Erythroblast (primary cell): ENCODE measurements at regions not wholly inside any gene's neighbourhood (a gene's known extent, or its start where the extent isn't known, plus 50 kb on each side); places are given as distances from the start of the nearest gene placed in this dataset.
"Not testable (repeated sequence)": the region's sequence is repeated elsewhere in the genome, so short reads cannot be mapped to it uniquely, and the experiment has no call there.

Experiments
- DNase-seq, 2 experiments: peaks; one replicate each; lab custom pipeline; 2025; lab: John Stamatoyannopoulos, UW
- GATA1 ChIP-seq: IDR thresholded peaks from 2 replicates; pipeline ENCODE4 v1.6.1; 2011; ENCODE audit warnings: low read depth, mild to moderate bottlenecking, control low read depth, low read length, moderate library complexity
- POLR2A ChIP-seq: IDR thresholded peaks from 2 replicates; pipeline ENCODE4 v1.6.1; 2011; ENCODE audit warnings: mild to moderate bottlenecking, low read length

GRCh38 chr10:65769828-65770227, 1156.0 kb upstream of the LRRTM3 start:
- TF ChIP-seq GATA1 = no peak
- TF ChIP-seq POLR2A = no peak
- DNase-seq = no peak

- TF ChIP-seq POLR2A (no peak), GATA1 (no peak)
- DNase-seq = no peak
Observed at GRCh38 chr10:65778753-65779152, 1147.1 kb upstream of the LRRTM3 start.

GRCh38 chr10:65779985-65780384, 1145.9 kb upstream of the LRRTM3 start:
- TF ChIP-seq GATA1 = no peak
- no peak for TF ChIP-seq POLR2A
- DNase-seq = no peak

- no peak for TF ChIP-seq POLR2A
- TF ChIP-seq GATA1 = no peak
- no peak for DNase-seq
Observed at GRCh38 chr10:65786279-65786678, 1139.6 kb upstream of the LRRTM3 start.

GRCh38 chr10:65787571-65787970, 1138.3 kb upstream of the LRRTM3 start:
- no peak for TF ChIP-seq GATA1
- TF ChIP-seq POLR2A = no peak
- DNase-seq = no peak

- no peak for DNase-seq
- no peak for TF ChIP-seq POLR2A
- no peak for TF ChIP-seq GATA1
Observed at GRCh38 chr10:65788271-65788670, 1137.6 kb upstream of the LRRTM3 start.

GRCh38 chr10:65791979-65792378, 1133.9 kb upstream of the LRRTM3 start:
- no peak for TF ChIP-seq GATA1
- no peak for TF ChIP-seq POLR2A
- no peak for DNase-seq

GRCh38 chr10:65793738-65794425, 1132.0 kb upstream of the LRRTM3 start:
- DNase-seq = no peak
- TF ChIP-seq GATA1 (no peak), POLR2A (no peak)

GRCh38 chr10:65794861-65795260, 1131.0 kb upstream of the LRRTM3 start:
- not testable (repeated sequence) for DNase-seq

GRCh38 chr10:65796472-65796871, 1129.4 kb upstream of the LRRTM3 start:
- TF ChIP-seq GATA1 = no peak
- TF ChIP-seq POLR2A = no peak
- no peak for DNase-seq

GRCh38 chr10:65798133-65798532, 1127.7 kb upstream of the LRRTM3 start:
- TF ChIP-seq GATA1 (no peak), POLR2A (no peak)
- no peak for DNase-seq

- no peak for TF ChIP-seq POLR2A
- TF ChIP-seq GATA1 = no peak
- DNase-seq = no peak
Observed at GRCh38 chr10:65802391-65802790, 1123.4 kb upstream of the LRRTM3 start.

- TF ChIP-seq POLR2A = no peak
- no peak for TF ChIP-seq GATA1
Observed at GRCh38 chr10:65805511-65805910, 1120.3 kb upstream of the LRRTM3 start.

GRCh38 chr10:65805993-65806392, 1119.8 kb upstream of the LRRTM3 start:
- no peak for DNase-seq
- TF ChIP-seq GATA1 = no peak
- TF ChIP-seq POLR2A = no peak

More at GRCh38 chr10:65805511-65805910, 1120.3 kb upstream of the LRRTM3 start:
- DNase-seq = no peak

GRCh38 chr10:65808687-65809333, 1117.0 kb upstream of the LRRTM3 start:
- TF ChIP-seq POLR2A = no peak
- no peak for TF ChIP-seq GATA1

More at GRCh38 chr10:65808687-65809333, 1117.0 kb upstream of the LRRTM3 start:
- no peak for DNase-seq
